Liver (tissue), 3 donors: ENCODE measurements at regions not wholly inside any gene's neighbourhood (a gene's known extent, or its start where the extent isn't known, plus 50 kb on each side); places are given as distances from the start of the nearest gene placed in this dataset.

ENCODE experiments used
- EGR1 ChIP-seq, 2 donors: IDR thresholded peaks; 2 replicates each; pipeline ENCODE4 v1.6.1; 2016 to 2018; ENCODE audit warnings: antibody characterized with exemption in 2 of 2, low read depth in 2 of 2
- FOXA1 ChIP-seq: IDR thresholded peaks from 2 replicates; pipeline ENCODE4 v1.6.1; 2016; ENCODE audit warnings: antibody characterized with exemption
- FOXA2 ChIP-seq: IDR thresholded peaks from 2 replicates; pipeline ENCODE4 v1.6.1; 2016; ENCODE audit warnings: antibody characterized with exemption
- JUND ChIP-seq, 2 donors: IDR thresholded peaks; 2 replicates each; pipeline ENCODE4 v1.6.1; 2016; ENCODE audit warnings: antibody characterized with exemption in 2 of 2
- RAD21 ChIP-seq, 2 donors: IDR thresholded peaks; 2 replicates each; pipeline ENCODE4 v1.6.1; 2016; ENCODE audit warnings: antibody characterized with exemption in 2 of 2, mild to moderate bottlenecking in 2 of 2
- SP1 ChIP-seq: IDR thresholded peaks from 2 replicates; pipeline ENCODE4 v1.6.1; 2018; ENCODE audit warnings: antibody characterized with exemption, mild to moderate bottlenecking
- TAF1 ChIP-seq: conservative IDR thresholded peaks from 2 replicates; pipeline ENCODE4 v1.6.1; 2016; ENCODE audit warnings: antibody characterized with exemption, mild to moderate bottlenecking
- YY1 ChIP-seq: IDR thresholded peaks from 2 replicates; pipeline ENCODE4 v1.6.1; 2016; ENCODE audit warnings: antibody characterized with exemption, mild to moderate bottlenecking
- TF ChIP-seq, protein P1 (sequence below): fragments of 150-350 bp; IDR thresholded peaks from 2 replicates; pipeline ENCODE4 v1.5.1; 2017; ENCODE audit warnings: improper control_type of control experiment, low read depth, low read length; ENCODE audit not compliant: missing input control
- TF ChIP-seq, protein P2 (sequence below): IDR thresholded peaks from 2 replicates; pipeline ENCODE4 v1.6.1; 2016; ENCODE audit warnings: antibody characterized with exemption
- TF ChIP-seq, protein P3 (sequence below): IDR thresholded peaks from 2 replicates; pipeline ENCODE4 v1.6.1; 2016; ENCODE audit warnings: antibody characterized with exemption, mild to moderate bottlenecking
- TF ChIP-seq, protein P4 (sequence below): IDR thresholded peaks from 2 replicates; pipeline ENCODE4 v1.6.1; 2016; ENCODE audit warnings: antibody characterized with exemption
- donor health status: healthy.
- donor health status: healthy.

DNA sequence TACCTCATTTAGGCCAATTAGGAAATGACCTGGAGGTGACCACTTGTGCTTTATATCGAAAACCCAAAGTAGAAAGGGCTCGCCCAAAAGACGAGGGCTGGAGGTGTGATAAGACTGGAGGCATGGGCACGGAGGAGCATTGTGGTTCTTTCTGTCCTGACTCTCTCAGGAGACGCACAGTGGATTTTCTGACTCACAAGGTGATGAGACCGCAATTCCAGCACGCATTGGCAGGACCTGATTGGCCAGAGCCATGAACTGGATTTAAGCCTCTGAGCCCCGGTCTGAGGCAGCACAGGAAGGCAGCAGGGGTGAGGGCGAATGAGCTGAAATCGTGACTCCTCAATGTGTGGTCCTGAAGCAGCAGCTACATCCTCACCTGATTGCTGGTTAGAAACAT lies 559.1 kb upstream of the SALL1 start:
- TF ChIP-seq, protein P1, sequence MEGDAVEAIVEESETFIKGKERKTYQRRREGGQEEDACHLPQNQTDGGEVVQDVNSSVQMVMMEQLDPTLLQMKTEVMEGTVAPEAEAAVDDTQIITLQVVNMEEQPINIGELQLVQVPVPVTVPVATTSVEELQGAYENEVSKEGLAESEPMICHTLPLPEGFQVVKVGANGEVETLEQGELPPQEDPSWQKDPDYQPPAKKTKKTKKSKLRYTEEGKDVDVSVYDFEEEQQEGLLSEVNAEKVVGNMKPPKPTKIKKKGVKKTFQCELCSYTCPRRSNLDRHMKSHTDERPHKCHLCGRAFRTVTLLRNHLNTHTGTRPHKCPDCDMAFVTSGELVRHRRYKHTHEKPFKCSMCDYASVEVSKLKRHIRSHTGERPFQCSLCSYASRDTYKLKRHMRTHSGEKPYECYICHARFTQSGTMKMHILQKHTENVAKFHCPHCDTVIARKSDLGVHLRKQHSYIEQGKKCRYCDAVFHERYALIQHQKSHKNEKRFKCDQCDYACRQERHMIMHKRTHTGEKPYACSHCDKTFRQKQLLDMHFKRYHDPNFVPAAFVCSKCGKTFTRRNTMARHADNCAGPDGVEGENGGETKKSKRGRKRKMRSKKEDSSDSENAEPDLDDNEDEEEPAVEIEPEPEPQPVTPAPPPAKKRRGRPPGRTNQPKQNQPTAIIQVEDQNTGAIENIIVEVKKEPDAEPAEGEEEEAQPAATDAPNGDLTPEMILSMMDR = no peak
- TF ChIP-seq RAD21 (IDR thresholded peaks at IDR 0.05) (no peak), FOXA2 (no peak), YY1 (no peak), EGR1 (IDR thresholded peaks at IDR 0.05; ENCODE audit: low read depth in 2 of 2) (no peak), FOXA1 (no peak), TAF1 (no peak), JUND (IDR thresholded peaks at IDR 0.05) (no peak), SP1 (no peak)
- TF ChIP-seq, protein P2, sequence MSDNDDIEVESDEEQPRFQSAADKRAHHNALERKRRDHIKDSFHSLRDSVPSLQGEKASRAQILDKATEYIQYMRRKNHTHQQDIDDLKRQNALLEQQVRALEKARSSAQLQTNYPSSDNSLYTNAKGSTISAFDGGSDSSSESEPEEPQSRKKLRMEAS = no peak
- TF ChIP-seq, protein P3, sequence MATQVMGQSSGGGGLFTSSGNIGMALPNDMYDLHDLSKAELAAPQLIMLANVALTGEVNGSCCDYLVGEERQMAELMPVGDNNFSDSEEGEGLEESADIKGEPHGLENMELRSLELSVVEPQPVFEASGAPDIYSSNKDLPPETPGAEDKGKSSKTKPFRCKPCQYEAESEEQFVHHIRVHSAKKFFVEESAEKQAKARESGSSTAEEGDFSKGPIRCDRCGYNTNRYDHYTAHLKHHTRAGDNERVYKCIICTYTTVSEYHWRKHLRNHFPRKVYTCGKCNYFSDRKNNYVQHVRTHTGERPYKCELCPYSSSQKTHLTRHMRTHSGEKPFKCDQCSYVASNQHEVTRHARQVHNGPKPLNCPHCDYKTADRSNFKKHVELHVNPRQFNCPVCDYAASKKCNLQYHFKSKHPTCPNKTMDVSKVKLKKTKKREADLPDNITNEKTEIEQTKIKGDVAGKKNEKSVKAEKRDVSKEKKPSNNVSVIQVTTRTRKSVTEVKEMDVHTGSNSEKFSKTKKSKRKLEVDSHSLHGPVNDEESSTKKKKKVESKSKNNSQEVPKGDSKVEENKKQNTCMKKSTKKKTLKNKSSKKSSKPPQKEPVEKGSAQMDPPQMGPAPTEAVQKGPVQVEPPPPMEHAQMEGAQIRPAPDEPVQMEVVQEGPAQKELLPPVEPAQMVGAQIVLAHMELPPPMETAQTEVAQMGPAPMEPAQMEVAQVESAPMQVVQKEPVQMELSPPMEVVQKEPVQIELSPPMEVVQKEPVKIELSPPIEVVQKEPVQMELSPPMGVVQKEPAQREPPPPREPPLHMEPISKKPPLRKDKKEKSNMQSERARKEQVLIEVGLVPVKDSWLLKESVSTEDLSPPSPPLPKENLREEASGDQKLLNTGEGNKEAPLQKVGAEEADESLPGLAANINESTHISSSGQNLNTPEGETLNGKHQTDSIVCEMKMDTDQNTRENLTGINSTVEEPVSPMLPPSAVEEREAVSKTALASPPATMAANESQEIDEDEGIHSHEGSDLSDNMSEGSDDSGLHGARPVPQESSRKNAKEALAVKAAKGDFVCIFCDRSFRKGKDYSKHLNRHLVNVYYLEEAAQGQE = no peak
- TF ChIP-seq, protein P4, sequence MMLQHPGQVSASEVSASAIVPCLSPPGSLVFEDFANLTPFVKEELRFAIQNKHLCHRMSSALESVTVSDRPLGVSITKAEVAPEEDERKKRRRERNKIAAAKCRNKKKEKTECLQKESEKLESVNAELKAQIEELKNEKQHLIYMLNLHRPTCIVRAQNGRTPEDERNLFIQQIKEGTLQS = no peak
